HG02885 (cell line): ENCODE measurements at regions not wholly inside any gene's neighbourhood (a gene's known extent, or its start where the extent isn't known, plus 50 kb on each side); places are given as distances from the start of the nearest gene placed in this dataset.
"Not testable (repeated sequence)": the region's sequence is repeated elsewhere in the genome, so short reads cannot be mapped to it uniquely, and the experiment has no call there.

Source experiments
- ATAC-seq: cut with Tn5 transposase; IDR thresholded peaks from one replicate; pipeline ENCODE4 v1.9.1; 2021; ENCODE audit warnings: mild to moderate bottlenecking; ENCODE audit not compliant: unreplicated experiment, poor library complexity

GRCh38 chr1:4164965-4165364 is 264.9 kb upstream of the C1orf174 start:
- ATAC-seq, result no peak

DNA sequence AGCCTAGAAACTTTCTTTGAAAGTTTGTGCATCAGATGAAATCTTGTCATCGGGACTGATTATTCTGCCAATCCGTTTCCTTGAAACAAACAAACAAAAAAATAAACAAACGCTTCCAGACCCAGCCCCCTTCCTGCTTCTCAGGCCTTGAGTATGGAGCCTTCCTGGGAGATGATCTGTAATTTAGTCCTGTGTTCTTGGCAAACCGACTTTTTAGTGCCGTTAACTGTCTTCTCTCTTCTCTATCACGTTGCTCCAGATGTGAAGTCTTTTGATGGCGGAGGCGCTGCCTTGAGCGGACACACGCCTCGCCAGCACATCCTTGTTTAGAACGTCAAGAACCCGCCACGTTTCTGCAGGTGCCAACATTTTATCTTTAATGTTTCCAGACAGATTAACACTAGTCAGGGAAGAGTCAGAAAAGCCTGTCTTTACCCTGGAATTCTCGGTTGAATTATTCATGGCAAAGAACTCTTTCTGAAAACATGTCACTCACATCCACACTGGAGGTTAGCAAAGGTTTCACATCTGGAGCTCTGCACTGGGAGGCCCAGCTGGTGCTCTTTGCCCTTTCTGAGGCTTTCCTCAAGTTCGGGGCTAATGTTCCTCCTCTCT is 265.7 kb upstream of the C1orf174 start:
- no peak for ATAC-seq

- ATAC-seq, result no peak
These were observed 266.6 kb upstream of the C1orf174 start for GRCh38 chr1:4166713-4167112.

- no peak for ATAC-seq
These were observed 269.9 kb upstream of the C1orf174 start for GRCh38 chr1:4169991-4170390.

GRCh38 chr1:4170548-4171340 is 270.7 kb upstream of the C1orf174 start:
- ATAC-seq, result no peak

GRCh38 chr1:4171480-4172450 is 271.7 kb upstream of the C1orf174 start:
- ATAC-seq, result no peak

GRCh38 chr1:4172644-4173599 is 272.9 kb upstream of the C1orf174 start:
- no peak for ATAC-seq

DNA sequence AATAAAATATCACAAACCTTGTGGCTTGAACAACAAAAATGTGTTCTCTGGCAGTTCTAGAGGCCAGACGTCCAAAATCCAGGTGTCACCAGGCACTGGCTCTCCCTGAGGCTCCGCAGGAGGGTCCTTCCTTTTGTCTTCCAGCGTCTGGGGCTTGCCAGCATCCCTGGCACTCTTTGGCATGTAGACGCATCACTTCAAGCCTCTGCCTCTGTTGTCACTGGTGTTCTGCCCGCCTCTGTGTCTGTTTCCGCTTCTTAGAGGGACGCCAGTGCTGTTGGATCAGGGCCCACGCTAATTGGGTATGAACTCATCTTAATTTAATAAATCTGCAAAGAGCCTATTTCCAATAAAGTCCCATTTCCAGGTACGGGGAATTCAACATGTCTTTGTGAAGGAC is 273.7 kb upstream of the C1orf174 start:
- ATAC-seq, result no peak

GRCh38 chr1:4174291-4175200 is 274.5 kb upstream of the C1orf174 start:
- no peak for ATAC-seq

DNA sequence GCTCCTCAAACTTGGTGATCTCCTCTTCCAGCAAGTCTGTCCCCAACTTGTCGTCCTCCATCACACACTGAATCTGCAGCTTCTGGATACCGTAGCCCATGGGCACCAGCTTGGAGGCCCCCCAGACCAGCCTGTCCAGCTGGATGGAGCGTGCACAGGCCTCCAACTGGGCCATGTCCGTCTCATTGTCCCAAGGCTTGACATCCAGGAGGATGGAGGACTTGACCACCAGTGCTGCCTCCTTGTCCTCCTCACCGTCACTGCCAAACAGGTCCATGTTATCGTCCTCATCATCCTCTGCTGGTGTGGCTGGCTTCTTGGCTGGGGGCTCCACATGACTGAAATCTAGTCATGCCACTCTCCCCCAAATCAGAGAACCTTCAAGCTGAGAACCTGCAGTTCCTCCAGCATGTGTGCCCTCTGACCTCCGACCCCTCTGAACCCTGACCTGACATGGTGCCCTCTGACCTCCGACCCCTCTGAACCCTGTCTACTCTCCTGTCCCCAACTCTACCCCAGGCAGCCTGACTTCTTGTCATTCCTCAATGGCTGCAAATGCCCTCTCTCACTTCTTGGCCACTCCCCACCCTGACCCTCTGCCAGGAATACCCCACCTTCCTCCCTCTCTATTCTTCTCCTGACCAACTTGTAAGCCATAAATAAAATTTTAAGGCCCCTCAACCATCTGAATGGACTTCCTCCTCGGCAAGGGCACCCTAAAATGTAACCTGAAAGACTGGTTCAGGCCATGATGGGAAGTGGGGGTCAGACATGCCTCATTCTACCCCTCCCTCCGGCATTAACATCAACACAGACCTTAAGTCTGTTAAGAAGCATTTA is 275.7 kb upstream of the C1orf174 start:
- ATAC-seq, result no peak

DNA sequence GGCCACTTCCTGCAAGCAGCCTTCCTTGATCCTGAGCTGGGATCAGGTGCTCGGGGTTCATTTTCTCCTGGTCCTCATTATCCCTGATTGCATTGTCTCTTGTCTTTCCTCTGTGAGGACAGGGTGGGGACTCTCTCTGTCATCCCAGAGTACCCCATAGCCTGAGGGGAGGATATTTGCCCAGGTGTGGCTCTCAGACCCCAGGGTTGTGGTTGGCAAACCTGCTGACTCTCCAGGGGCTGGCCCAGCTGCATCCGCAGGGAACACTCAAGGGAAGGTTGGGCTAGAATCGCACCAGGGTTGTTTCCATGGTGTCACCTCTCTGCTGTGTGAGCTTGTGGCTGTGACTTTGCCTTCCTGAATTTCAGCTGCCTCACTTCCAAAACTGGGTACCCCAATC is 276.8 kb upstream of the C1orf174 start:
- ATAC-seq, result no peak

DNA sequence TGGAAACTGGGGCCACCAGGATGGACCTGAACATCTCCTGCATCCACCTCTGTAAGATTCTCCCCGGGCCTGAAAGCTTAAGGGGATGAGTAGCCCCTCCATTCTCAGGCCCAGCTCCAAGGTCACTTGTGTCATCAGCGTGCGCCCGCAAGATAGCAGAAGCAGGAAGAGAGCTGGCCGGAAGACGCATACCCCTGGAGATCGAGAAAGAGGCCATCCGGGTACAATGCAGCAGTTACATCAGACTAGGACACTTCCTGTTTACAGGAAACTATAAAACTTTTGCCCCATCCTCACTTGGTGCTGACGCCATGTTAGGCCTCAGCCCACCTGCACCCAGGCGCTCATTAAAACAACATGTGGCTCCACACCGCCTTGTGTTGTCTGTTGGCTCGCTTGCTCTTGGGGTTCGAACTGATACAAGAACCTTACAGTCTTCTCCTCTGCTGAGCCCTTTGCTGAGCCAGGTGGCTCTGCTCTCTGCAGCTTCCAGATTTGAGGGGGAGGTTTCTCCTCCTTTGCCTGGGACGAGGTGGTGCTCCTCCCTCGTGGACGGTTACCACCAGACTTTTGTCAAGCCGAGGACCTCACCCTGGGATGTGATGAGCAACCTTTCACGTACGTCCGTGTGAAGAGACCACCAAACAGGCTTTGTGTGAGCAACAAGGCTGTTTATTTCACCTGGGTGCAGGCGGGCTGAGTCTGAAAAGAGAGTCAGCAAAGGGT is 277.5 kb upstream of the C1orf174 start:
- no peak for ATAC-seq

DNA sequence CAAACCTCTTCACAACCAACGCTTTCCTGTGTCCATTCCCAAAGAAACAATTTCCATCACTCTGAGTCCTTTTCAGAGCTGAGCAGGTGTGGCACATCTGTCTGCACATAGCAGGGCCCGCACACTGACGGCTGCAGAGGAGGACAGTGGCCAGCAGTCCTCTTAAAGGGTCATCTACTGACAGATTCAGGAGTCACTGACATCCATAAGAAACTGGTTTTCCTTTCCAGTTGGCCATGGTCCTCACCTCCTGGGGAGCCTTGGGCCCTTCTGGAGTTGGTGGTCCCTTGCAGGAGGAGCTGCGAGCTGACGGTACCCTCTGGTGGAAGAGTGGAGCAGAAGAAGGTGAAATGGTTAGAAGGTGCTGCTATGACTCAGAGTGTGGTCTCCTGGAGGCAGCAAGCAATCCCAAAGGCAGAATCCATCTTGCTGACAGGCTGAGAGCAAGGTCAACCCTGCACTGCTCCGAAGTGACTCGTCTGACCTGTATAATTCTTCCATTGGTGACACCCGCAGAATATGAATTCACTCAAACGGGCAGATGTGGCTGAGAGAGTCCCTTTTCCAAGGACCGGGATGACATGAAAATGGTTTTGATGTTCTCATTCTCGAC is 278.5 kb upstream of the C1orf174 start:
- no peak for ATAC-seq

- ATAC-seq, result no peak
These were observed 280.1 kb upstream of the C1orf174 start for GRCh38 chr1:4179914-4180735.

- ATAC-seq, result not testable (repeated sequence)
These were observed 286.4 kb upstream of the C1orf174 start for GRCh38 chr1:4186486-4186885.

DNA sequence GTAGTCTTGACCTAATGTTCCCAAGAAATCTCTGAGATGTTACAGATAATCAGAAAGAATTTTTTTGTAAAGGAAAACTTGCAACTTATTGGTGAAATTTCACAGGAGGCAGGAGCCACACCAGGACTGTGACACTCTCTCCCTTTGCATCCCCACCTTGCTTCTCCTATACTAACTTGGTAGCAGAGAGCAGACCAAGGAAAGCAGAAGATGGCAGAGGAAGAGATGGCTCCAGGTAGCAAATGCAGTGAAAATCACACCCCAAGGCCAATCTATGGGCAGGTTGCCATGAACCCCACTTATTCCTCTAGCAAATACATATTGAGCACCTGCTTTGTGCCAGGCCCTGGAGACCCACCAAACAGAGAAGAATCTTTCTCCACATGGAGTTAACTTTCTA is 303.4 kb upstream of the C1orf174 start:
- no peak for ATAC-seq
